ENCODE measurements at regions not wholly inside any gene's neighbourhood (a gene's known extent, or its start where the extent isn't known, plus 50 kb on each side); places are given as distances from the start of the nearest gene placed in this dataset.

DNA sequence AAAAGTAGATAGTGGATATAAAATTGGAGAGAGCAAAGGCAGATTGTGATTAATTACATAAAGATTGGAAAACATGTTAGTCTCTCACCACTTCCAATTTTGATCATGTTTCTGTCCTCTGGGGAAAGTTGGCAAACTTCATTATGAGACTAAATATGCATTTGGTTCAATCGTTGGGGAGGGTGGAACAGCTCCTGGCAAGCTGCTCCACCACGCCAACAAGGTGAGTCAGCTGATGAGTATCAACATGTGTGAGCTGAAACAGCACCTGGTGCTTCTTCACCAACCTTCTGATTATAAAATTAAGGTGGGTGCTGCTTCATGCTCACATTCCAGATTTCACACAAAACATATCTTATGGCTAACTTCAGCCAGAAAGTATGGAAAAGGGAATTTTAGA lies 1784.6 kb downstream of the SLITRK5 start:
- Histone ChIP-seq H3K9me3 (ENCODE audit: control insufficient read depth, insufficient read depth, low read length) (peaks cover 2% of the 10 kb centered on the region; the same call in 1 of the 2 replicates), H2BK15ac (ENCODE audit: low read depth, low read length) (no peak overlapping the region), H4K91ac (ENCODE audit: insufficient read depth, low read depth, low read length) (no peak overlapping the region), H3K27me3 (ENCODE audit: control insufficient read depth, insufficient read depth, low read length) (no peaks in the 10 kb centered on the region), H4K8ac (ENCODE audit: low read depth in 2 of 2, low read length in 2 of 2) (no peak overlapping the region), H2BK120ac (ENCODE audit: low read depth, low read length) (no peak overlapping the region), H3K14ac (replicated peaks; ENCODE audit: low read depth, low read length) (no peak overlapping the region), H2AFZ (replicated peaks; ENCODE audit: low read length, poor library complexity) (no peak overlapping the region), H3K18ac (ENCODE audit: low read depth, low read length) (no peak overlapping the region), H2BK5ac (ENCODE audit: low read depth, low read length, poor library complexity, severe bottlenecking) (no peak overlapping the region), H3K56ac (ENCODE audit: extremely low read depth, insufficient read depth, low read length) (no peak overlapping the region), H3K4me1 (ENCODE audit: control insufficient read depth, insufficient read depth, low read length) (no peaks in the 10 kb centered on the region), H3K9me1 (ENCODE audit: insufficient read depth, low read length) (no peaks in the 10 kb centered on the region), H3K9ac (ENCODE audit: low read depth, low read length) (no peak overlapping the region), H2AK9ac (replicated peaks; ENCODE audit: low read depth, low read length, poor library complexity) (no peak overlapping the region), H4K5ac (ENCODE audit: low read depth, low read length) (no peak overlapping the region), H3K36me3 (ENCODE audit: control insufficient read depth, insufficient read depth, low read length) (no peaks in the 10 kb centered on the region), H3K79me1 (ENCODE audit: low read depth in 1 of 2, low read length in 2 of 2) (no peaks in the 10 kb centered on the region), H3K4me2 (ENCODE audit: low read depth, low read length) (no peak overlapping the region), H3K27ac (ENCODE audit: insufficient read depth, low read length) (no peak overlapping the region), H4K20me1 (ENCODE audit: insufficient read depth, low read length) (no peaks in the 10 kb centered on the region), H3K4ac (ENCODE audit: low read depth, low read length) (no peak overlapping the region), H3K4me3 (ENCODE audit: insufficient read depth, low read depth, low read length) (no peak overlapping the region), H2AK5ac (ENCODE audit: low read depth, low read length) (no peak overlapping the region), H2BK20ac (ENCODE audit: low read depth, low read length) (no peak overlapping the region), H3K23ac (ENCODE audit: low read depth, low read length) (no peak overlapping the region)
- no peak for DNase-seq
- ATAC-seq (ENCODE audit: low read depth) = no peak
- ChIA-PET CTCF (no interaction called here), POLR2A (ENCODE audit: unreplicated experiment) (no interaction called here)
- in situ Hi-C loops (cut with MboI; ENCODE audit: low sequenced_read_pairs) = no loop called here
- dilution Hi-C loops (cut with HindIII; ENCODE audit: low sequenced_read_pairs, unreplicated experiment) = no loop called here
- TF ChIP-seq MXI1 (IDR thresholded peaks at IDR 0.05; ENCODE audit: borderline replicate concordance, low read depth, low read length) (no peak), MAZ (IDR thresholded peaks at IDR 0.05; ENCODE audit: borderline replicate concordance, low read depth, low read length) (no peak), RAD21 (IDR thresholded peaks at IDR 0.05; ENCODE audit: low read length) (no peak), RCOR1 (IDR thresholded peaks at IDR 0.05; ENCODE audit: insufficient replicate concordance, low read length) (no peak), BHLHE40 (IDR thresholded peaks at IDR 0.05; ENCODE audit: low read depth, low read length) (no peak), MAFK (IDR thresholded peaks at IDR 0.05; ENCODE audit: low read depth, low read length) (no peak), CHD1 (IDR thresholded peaks at IDR 0.05; ENCODE audit: low read depth, low read length) (no peak), FOS (IDR thresholded peaks at IDR 0.05; ENCODE audit: low read depth, low read length) (no peak), NFE2L2 (IDR thresholded peaks at IDR 0.05; ENCODE audit: low read depth, low read length) (no peak)
- TF ChIP-seq, protein P1, sequence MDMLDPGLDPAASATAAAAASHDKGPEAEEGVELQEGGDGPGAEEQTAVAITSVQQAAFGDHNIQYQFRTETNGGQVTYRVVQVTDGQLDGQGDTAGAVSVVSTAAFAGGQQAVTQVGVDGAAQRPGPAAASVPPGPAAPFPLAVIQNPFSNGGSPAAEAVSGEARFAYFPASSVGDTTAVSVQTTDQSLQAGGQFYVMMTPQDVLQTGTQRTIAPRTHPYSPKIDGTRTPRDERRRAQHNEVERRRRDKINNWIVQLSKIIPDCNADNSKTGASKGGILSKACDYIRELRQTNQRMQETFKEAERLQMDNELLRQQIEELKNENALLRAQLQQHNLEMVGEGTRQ (IDR thresholded peaks at IDR 0.05; ENCODE audit: low read depth, low read length) = no peak
- TF ChIP-seq, protein P2, sequence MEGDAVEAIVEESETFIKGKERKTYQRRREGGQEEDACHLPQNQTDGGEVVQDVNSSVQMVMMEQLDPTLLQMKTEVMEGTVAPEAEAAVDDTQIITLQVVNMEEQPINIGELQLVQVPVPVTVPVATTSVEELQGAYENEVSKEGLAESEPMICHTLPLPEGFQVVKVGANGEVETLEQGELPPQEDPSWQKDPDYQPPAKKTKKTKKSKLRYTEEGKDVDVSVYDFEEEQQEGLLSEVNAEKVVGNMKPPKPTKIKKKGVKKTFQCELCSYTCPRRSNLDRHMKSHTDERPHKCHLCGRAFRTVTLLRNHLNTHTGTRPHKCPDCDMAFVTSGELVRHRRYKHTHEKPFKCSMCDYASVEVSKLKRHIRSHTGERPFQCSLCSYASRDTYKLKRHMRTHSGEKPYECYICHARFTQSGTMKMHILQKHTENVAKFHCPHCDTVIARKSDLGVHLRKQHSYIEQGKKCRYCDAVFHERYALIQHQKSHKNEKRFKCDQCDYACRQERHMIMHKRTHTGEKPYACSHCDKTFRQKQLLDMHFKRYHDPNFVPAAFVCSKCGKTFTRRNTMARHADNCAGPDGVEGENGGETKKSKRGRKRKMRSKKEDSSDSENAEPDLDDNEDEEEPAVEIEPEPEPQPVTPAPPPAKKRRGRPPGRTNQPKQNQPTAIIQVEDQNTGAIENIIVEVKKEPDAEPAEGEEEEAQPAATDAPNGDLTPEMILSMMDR (conservative IDR thresholded peaks at IDR 0.05; ENCODE audit: low read depth, low read length) = no peak
- BruUV-seq (replicated peaks) = no TSS peak
- intact Hi-C loops (cut with micrococcal nuclease) = no loop called here
- no CpG with 5 or more reads among the region's 2 CpGs for WGBS, 2 experiments (ENCODE audit: extremely low coverage in 2 of 2, insufficient read length in 1 of 2)

Measured in IMR-90 (cell line).